GM10266 (cell line): ENCODE measurements at regions not wholly inside any gene's neighbourhood (a gene's known extent, or its start where the extent isn't known, plus 50 kb on each side); places are given as distances from the start of the nearest gene placed in this dataset.

Experiments
- DNase-seq: peaks from one replicate; pipeline ENCODE4 v3.0.0; 2012; ENCODE audit errors: extremely low spot score
- CTCF ChIP-seq: IDR thresholded peaks from 2 replicates; pipeline ENCODE4 v1.5.1; 2012; ENCODE audit warnings: mild to moderate bottlenecking, low read depth; ENCODE audit not compliant: control insufficient read depth, insufficient read depth; ENCODE audit errors: missing control alignments

- no peak for DNase-seq
These were observed 50.9 kb upstream of the OSTN start for GRCh38 chr3:191148131-191148530.

GRCh38 chr3:191143224-191143623 is 55.8 kb upstream of the OSTN start:
- TF ChIP-seq CTCF = no peak
- no peak for DNase-seq

More at GRCh38 chr3:191148131-191148530, 50.9 kb upstream of the OSTN start:
- TF ChIP-seq CTCF = no peak

- no peak for DNase-seq
- TF ChIP-seq CTCF = no peak
These were observed 57.3 kb upstream of the OSTN start for GRCh38 chr3:191141728-191142127.

GRCh38 chr3:191139736-191140135 is 59.3 kb upstream of the OSTN start:
- no peak for TF ChIP-seq CTCF
- no peak for DNase-seq

- TF ChIP-seq CTCF = no peak
- no peak for DNase-seq
These were observed 60.1 kb upstream of the OSTN start for GRCh38 chr3:191138937-191139336.

- TF ChIP-seq CTCF = no peak
- no peak for DNase-seq
These were observed 61.3 kb upstream of the OSTN start for GRCh38 chr3:191137708-191138107.

- TF ChIP-seq CTCF = peak; percentile 64
- DNase-seq = no peak
These were observed 62.7 kb upstream of the OSTN start for GRCh38 chr3:191136347-191136746.

- no peak for TF ChIP-seq CTCF
- no peak for DNase-seq
These were observed 63.9 kb upstream of the OSTN start for GRCh38 chr3:191135175-191135574.
